Keratinocyte (primary cell): ENCODE measurements at regions not wholly inside any gene's neighbourhood (a gene's known extent, or its start where the extent isn't known, plus 50 kb on each side); places are given as distances from the start of the nearest gene placed in this dataset.

ENCODE experiments used
- EZH2 ChIP-seq: IDR thresholded peaks from one replicate; pipeline ENCODE4 v1.6.1; 2012; ENCODE audit warnings: inconsistent platforms, mild to moderate bottlenecking, low read length, moderate library complexity
- TF ChIP-seq, protein P1 (sequence below), 3 experiments: IDR thresholded peaks in 1 of 3; conservative IDR thresholded peaks in 1 of 3; optimal IDR thresholded peaks in 1 of 3; 2 replicates in 2 of 3; 3 replicates in 1 of 3; pipeline versions ENCODE3 to v1.5.1; 2011; ENCODE audit warnings: low read length in 3 of 3, mild to moderate bottlenecking in 3 of 3, moderate library complexity in 2 of 3, control low read depth in 1 of 3, inconsistent platforms in 1 of 3; ENCODE audit not compliant: insufficient read depth in 2 of 3; ENCODE audit errors: extremely low read depth in 1 of 3

DNA sequence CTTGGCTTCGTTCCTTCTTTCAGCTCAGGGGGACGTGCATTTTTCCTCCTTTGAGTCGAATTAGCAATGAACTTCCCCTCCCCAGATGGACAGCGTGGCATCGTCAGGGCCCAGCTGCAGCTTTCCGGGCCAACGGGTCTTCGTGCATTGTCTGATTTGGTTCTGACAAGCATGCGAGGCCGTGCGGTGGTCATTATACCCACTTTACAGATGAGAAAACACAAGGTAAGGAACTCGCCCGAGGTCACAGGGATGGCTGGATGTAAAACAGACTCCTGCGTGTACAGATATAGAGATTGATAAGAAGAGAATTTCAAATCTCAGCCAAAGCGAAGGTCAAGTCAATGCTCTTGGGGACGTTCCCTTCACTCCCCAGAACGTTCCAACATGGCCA lies 187.6 kb upstream of the SULF2 start:
- TF ChIP-seq, protein P1, sequence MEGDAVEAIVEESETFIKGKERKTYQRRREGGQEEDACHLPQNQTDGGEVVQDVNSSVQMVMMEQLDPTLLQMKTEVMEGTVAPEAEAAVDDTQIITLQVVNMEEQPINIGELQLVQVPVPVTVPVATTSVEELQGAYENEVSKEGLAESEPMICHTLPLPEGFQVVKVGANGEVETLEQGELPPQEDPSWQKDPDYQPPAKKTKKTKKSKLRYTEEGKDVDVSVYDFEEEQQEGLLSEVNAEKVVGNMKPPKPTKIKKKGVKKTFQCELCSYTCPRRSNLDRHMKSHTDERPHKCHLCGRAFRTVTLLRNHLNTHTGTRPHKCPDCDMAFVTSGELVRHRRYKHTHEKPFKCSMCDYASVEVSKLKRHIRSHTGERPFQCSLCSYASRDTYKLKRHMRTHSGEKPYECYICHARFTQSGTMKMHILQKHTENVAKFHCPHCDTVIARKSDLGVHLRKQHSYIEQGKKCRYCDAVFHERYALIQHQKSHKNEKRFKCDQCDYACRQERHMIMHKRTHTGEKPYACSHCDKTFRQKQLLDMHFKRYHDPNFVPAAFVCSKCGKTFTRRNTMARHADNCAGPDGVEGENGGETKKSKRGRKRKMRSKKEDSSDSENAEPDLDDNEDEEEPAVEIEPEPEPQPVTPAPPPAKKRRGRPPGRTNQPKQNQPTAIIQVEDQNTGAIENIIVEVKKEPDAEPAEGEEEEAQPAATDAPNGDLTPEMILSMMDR (optimal IDR thresholded peaks at IDR 0.05 in 1 of 3, IDR thresholded peaks at IDR 0.05 in 1 of 3, conservative IDR thresholded peaks at IDR 0.05 in 1 of 3; ENCODE audit: extremely low read depth in 1 of 3, insufficient read depth in 2 of 3, low read length in 3 of 3), result no peak
- TF ChIP-seq EZH2, result no peak
